HG03196 (cell line): ENCODE measurements at regions not wholly inside any gene's neighbourhood (a gene's known extent, or its start where the extent isn't known, plus 50 kb on each side); places are given as distances from the start of the nearest gene placed in this dataset.

Source experiments
- ATAC-seq: cut with Tn5 transposase; IDR thresholded peaks from one replicate; pipeline ENCODE4 v1.9.1; 2021; ENCODE audit not compliant: unreplicated experiment

GRCh38 chr11:128269466-128269865 is 317.9 kb downstream of the ETS1 start:
- no peak for ATAC-seq

DNA sequence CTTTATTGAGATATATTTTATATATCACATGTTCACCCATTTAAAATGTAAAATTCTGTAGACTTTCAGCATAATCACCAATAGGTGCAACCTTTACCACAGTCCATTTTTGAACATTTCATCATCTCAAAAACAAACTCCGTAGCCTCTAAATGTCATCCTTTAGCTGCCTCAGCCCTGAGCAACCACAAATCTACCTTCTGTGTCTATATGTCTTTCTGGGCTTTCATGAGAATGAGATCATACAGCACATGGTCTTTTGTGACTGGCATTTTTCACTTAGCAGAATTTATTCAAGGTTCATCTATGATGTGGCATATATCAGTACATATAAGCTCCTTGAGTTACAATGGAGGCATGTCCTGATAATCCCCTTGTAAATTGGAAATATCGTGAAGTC is 320.5 kb downstream of the ETS1 start:
- no peak for ATAC-seq

DNA sequence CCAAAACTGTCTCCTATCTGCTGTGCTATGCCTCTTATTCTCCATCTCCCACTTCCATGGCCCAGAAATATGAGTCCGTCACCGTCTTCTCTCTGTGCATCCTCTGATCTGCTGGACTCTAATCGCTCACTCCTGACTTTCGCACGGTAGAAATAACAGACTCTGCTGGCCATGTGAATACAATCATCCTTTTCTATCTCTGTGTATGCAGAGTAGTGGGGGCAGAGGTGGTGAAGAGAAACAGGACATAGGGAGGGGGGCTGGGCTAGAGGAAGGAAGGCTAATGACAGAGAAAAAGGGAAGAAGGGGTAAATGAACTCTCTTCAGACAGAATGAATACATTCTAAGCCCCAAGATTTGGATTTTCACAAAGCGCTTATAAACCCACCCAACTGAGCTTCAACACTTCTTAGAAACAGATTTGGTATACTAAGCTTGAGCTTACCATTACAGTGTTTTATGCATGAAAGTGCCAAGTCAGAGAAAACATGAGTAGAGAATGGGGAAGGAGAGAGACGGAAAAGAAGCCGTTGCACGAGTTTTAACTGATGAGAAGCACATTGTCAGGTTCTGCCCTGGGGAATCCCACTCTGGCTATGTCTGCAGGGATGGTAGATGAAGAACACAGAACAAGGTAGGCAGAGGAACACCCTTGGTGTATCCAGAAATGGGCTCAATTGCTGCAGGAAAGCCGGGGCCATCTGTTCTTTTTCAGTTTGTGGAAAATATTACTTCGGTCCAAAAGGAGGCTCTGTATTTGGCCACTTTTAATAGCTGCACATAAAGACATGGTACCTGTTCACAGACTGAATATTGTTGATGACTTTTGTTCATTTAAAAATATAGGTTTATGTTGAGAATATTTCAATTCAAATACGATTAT is 324.7 kb downstream of the ETS1 start:
- ATAC-seq: no peak

DNA sequence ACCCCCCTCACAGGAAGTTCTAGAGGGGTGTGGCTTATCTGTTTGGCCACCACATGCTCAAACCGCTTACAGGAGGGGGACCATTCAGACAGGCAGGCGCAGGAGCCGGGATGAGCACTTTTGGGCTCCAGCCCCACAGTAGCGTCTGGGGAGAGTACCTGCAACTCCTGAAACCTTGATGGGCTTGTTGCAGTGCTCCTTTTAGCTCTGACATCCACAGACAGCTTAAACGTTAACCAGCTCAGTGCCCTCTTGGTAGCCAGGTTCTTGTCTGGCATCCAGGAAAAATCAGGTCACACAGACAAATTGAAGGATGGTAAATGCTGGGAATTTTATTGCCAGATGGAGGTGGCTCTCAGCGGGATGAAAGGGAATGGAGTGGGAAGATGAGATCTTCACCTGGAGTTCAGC is 326.3 kb downstream of the ETS1 start:
- no peak for ATAC-seq

DNA sequence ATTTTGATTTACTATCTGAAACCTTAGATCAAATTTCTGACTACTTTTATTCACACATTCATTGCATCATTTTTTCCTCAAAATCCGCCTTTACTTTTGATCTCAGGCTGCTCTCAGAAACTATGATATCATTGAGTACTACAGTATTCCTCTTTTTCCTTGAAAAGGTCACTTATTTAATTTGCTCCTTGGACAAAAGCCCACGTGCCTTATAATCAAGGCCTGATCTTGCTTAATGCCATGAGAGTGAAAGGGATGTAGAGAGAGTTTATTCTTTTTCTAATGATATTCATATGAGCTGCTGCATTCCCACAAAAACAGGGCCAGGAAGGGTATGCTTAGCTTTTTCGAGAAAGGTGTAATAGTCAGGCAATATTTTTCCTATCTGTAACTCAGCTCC is 327.0 kb downstream of the ETS1 start:
- ATAC-seq: no peak

DNA sequence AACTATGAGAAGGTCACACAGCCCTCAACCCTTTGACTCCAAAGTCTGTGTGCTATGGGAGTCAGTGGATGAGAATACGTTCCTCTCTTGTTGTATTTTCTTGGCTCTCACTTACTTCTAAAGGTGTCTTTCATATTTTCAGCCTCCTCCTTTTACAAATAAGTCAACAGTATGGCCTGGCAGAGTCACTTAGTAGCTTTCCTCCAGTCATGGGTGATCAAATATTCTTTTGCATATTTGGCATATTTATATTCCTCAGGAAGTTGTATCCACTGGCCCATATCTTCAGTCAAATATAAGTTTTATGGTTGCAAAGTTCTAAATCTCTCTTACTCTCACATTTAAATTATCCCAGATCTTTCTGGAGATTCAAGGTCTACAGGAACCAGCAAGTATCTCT is 327.5 kb downstream of the ETS1 start:
- ATAC-seq: no peak

DNA sequence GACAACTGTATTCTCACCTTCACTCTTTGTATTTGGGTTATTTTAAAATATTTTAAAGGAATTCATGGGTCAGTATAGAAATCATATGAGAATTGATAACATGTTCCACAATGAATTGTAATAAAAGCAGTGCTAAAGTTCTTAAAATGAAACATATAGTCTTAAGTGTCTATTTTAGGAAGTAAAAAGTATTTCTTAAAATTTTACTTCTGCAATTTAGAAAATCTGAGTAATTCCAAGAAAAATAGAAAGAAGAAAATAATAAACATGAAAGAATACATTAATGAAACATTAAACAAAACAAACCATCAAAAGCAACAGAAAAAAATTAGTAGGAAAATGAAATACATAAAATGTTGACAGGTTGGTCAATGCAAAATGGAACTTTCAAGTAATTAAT is 332.4 kb downstream of the ETS1 start:
- no peak for ATAC-seq

DNA sequence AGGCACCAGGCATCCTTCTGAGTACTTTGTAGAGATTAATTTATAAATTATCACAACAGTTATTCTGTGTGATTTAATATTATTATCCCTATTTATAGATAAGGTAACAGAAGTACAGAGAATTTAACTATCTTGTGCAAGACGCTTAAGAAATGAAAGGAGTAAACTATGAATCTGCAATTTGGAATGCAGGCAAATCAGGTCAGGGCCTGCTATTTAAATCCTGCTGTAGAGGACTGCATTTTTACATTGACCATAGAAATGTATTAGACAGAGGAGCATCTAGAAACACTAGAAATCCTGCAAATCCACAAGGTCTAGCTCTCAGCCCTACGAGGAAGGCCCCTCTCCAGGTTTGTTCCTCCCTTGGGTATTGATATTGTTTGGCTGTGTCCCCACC is 336.2 kb downstream of the ETS1 start:
- ATAC-seq: no peak

GRCh38 chr11:128250482-128250881 is 336.9 kb downstream of the ETS1 start:
- no peak for ATAC-seq

- ATAC-seq: no peak
Observed at GRCh38 chr11:128246810-128247594, 340.4 kb downstream of the ETS1 start.

GRCh38 chr11:128246364-128246801 is 341.0 kb downstream of the ETS1 start:
- ATAC-seq: no peak

GRCh38 chr11:128244871-128245270 is 342.5 kb downstream of the ETS1 start:
- ATAC-seq: no peak

GRCh38 chr11:128242451-128242850 is 344.9 kb downstream of the ETS1 start:
- no peak for ATAC-seq

GRCh38 chr11:128240546-128240945 is 346.8 kb downstream of the ETS1 start:
- ATAC-seq: no peak

GRCh38 chr11:128239306-128239705 is 348.1 kb downstream of the ETS1 start:
- no peak for ATAC-seq

- ATAC-seq: peak; percentile 53
Observed at GRCh38 chr11:128238521-128239265, 348.7 kb downstream of the ETS1 start.

- ATAC-seq: no peak
Observed at GRCh38 chr11:128236506-128237498, 350.6 kb downstream of the ETS1 start.

DNA sequence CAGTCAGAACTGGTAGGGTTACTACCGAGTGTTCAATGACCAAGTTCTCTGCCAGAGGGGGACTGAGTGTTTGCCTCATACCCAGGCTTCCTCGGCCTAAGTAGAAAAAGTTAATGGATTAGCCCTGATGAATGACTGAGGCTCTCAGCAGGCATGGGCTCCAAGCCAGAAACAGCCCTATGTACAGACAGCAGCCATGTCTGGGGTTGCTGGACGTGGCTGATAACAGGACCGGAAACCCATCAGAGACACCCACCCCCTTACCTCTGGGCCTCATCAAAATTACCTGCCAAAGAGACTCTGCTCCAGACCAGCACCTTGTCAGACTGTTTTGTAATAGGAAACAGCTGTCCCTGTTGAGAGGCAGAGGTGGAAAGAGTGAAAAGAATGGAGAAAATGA is 351.4 kb downstream of the ETS1 start:
- no peak for ATAC-seq

DNA sequence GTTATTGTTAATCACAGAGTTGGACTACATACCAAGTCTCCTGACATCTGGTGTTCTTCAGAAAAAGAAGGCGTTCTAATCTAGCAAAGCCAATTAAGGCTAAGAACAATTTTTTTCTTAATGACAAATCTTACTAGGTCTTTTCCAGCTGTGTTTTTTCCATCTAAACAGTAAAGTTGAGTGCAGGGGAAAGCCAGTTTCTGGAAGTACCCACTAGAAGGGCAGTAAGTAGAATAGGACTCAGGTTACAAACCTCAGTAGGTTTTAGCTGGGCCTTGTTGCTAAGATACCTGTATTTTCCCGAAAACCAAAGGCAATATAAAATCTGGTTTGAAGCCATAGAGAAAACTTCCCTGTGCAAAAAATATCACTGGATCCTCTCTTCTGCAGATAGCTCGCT is 351.9 kb downstream of the ETS1 start:
- ATAC-seq: no peak

GRCh38 chr11:128234143-128234542 is 353.2 kb downstream of the ETS1 start:
- no peak for ATAC-seq
